ENCODE measurements at regions not wholly inside any gene's neighbourhood (a gene's known extent, or its start where the extent isn't known, plus 50 kb on each side); places are given as distances from the start of the nearest gene placed in this dataset.

GRCh38 chr10:100693821-100694220, 51.6 kb upstream of the PAX2 start:
- Histone ChIP-seq H3K36me3 (ENCODE audit: insufficient read depth, low read length) (no peaks in the 10 kb centered on the region), H3K4me3 (ENCODE audit: low read length) (no peak overlapping the region), H3K9ac (ENCODE audit: low read depth, low read length) (no peak overlapping the region), H3K27me3 (ENCODE audit: control insufficient read depth, insufficient read depth, low read length) (peaks cover 44% of the 10 kb centered on the region), H3K4me2 (ENCODE audit: low read length) (no peak overlapping the region), H3K4me1 (ENCODE audit: control insufficient read depth, insufficient read depth, low read length) (no peaks in the 10 kb centered on the region), H3K9me3 (replicated peaks; ENCODE audit: low read length) (no peaks in the 10 kb centered on the region)
